ENCODE measurements at regions not wholly inside any gene's neighbourhood (a gene's known extent, or its start where the extent isn't known, plus 50 kb on each side); places are given as distances from the start of the nearest gene placed in this dataset.

GRCh38 chr10:10935032-10935431 is 82.6 kb upstream of the CELF2 start:
- Histone ChIP-seq H3K27me3 (ENCODE audit: control insufficient read depth, extremely low read depth, insufficient read depth, low read length) (no peaks in the 10 kb centered on the region), H3K79me2 (ENCODE audit: control insufficient read depth, insufficient read depth, low read length) (no peaks in the 10 kb centered on the region), H3K9ac (ENCODE audit: control insufficient read depth, extremely low read depth, insufficient read depth, low read length) (no peak overlapping the region), H3K9me3 (ENCODE audit: control insufficient read depth, low read depth, low read length) (no peaks in the 10 kb centered on the region), H4K20me1 (ENCODE audit: control insufficient read depth, extremely low read depth, insufficient read depth, low read length) (no peaks in the 10 kb centered on the region), H3K27ac (ENCODE audit: control insufficient read depth, insufficient read depth, low read length) (no peak overlapping the region), H3K9me1 (ENCODE audit: control insufficient read depth, extremely low read depth, insufficient read depth, low read length) (no peaks in the 10 kb centered on the region), H2AFZ (ENCODE audit: control insufficient read depth, low read length) (no peak overlapping the region), H3K4me3 (ENCODE audit: control insufficient read depth in 2 of 3, extremely low read depth in 1 of 3, insufficient read depth in 2 of 3, low read depth in 1 of 3, low read length in 3 of 3) (no peak overlapping the region), H3K36me3 (ENCODE audit: control insufficient read depth in 2 of 2, extremely low read depth in 1 of 2, insufficient read depth in 2 of 2, low read length in 2 of 2) (no peaks in the 10 kb centered on the region), H3K4me2 (ENCODE audit: control insufficient read depth, extremely low read depth, insufficient read depth, low read depth, low read length) (no peak overlapping the region), H3K4me1 (ENCODE audit: control insufficient read depth, extremely low read depth, insufficient read depth, low read length) (no peaks in the 10 kb centered on the region)
- TF ChIP-seq EZH2 (IDR thresholded peaks at IDR 0.05; ENCODE audit: low read length) = no peak
- TF ChIP-seq, protein P1, sequence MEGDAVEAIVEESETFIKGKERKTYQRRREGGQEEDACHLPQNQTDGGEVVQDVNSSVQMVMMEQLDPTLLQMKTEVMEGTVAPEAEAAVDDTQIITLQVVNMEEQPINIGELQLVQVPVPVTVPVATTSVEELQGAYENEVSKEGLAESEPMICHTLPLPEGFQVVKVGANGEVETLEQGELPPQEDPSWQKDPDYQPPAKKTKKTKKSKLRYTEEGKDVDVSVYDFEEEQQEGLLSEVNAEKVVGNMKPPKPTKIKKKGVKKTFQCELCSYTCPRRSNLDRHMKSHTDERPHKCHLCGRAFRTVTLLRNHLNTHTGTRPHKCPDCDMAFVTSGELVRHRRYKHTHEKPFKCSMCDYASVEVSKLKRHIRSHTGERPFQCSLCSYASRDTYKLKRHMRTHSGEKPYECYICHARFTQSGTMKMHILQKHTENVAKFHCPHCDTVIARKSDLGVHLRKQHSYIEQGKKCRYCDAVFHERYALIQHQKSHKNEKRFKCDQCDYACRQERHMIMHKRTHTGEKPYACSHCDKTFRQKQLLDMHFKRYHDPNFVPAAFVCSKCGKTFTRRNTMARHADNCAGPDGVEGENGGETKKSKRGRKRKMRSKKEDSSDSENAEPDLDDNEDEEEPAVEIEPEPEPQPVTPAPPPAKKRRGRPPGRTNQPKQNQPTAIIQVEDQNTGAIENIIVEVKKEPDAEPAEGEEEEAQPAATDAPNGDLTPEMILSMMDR (optimal IDR thresholded peaks at IDR 0.05 in 1 of 3, IDR thresholded peaks at IDR 0.05 in 1 of 3, conservative IDR thresholded peaks at IDR 0.05 in 1 of 3; ENCODE audit: extremely low read depth in 1 of 3, insufficient read depth in 2 of 3, low read length in 3 of 3) = no peak
- dilution Hi-C loops (cut with MboI; ENCODE audit: extremely low pct_ligation_motif_present, low sequenced_read_pairs) = no loop called here
- DNase-seq (ENCODE audit: low read depth, low spot score) = no peak
- FAIRE-seq = no peak

DNA sequence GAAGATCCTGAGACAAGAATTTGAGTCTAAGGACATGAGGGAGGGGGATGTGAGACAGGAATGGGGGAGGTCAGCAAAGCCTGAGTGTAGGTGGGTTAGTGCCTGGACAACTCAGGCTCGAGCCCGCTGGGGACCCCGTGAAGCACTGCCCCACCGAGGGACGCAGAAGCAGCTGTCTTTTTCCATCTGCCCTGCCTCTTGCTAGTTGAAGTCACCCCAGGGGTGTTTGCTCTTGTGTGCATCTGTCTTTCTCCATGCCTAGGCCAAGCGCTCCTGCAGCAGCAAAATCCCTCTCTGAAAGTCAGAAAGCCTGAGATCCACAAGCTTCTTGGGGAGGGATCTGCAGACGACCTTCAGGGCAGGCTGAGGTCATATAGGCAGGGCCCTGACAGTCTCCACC is 79.0 kb upstream of the CELF2 start:
- Histone ChIP-seq H2AFZ (ENCODE audit: control insufficient read depth, low read length) (no peak overlapping the region), H3K36me3 (ENCODE audit: control insufficient read depth in 2 of 2, extremely low read depth in 1 of 2, insufficient read depth in 2 of 2, low read length in 2 of 2) (no peaks in the 10 kb centered on the region), H3K9me1 (ENCODE audit: control insufficient read depth, extremely low read depth, insufficient read depth, low read length) (no peaks in the 10 kb centered on the region), H3K4me2 (ENCODE audit: control insufficient read depth, extremely low read depth, insufficient read depth, low read depth, low read length) (no peak overlapping the region), H4K20me1 (ENCODE audit: control insufficient read depth, extremely low read depth, insufficient read depth, low read length) (no peaks in the 10 kb centered on the region), H3K79me2 (ENCODE audit: control insufficient read depth, insufficient read depth, low read length) (no peaks in the 10 kb centered on the region), H3K4me3 (ENCODE audit: control insufficient read depth in 2 of 3, extremely low read depth in 1 of 3, insufficient read depth in 2 of 3, low read depth in 1 of 3, low read length in 3 of 3) (no peak overlapping the region), H3K9me3 (ENCODE audit: control insufficient read depth, low read depth, low read length) (no peaks in the 10 kb centered on the region), H3K27me3 (ENCODE audit: control insufficient read depth, extremely low read depth, insufficient read depth, low read length) (no peaks in the 10 kb centered on the region), H3K4me1 (ENCODE audit: control insufficient read depth, extremely low read depth, insufficient read depth, low read length) (no peaks in the 10 kb centered on the region), H3K9ac (ENCODE audit: control insufficient read depth, extremely low read depth, insufficient read depth, low read length) (no peak overlapping the region), H3K27ac (ENCODE audit: control insufficient read depth, insufficient read depth, low read length) (no peak overlapping the region)
- DNase-seq (ENCODE audit: low read depth, low spot score) (no peak), FAIRE-seq (no peak)
- dilution Hi-C loops (cut with MboI; ENCODE audit: extremely low pct_ligation_motif_present, low sequenced_read_pairs) = no loop called here
- TF ChIP-seq, protein P1 (optimal IDR thresholded peaks at IDR 0.05 in 1 of 3, IDR thresholded peaks at IDR 0.05 in 1 of 3, conservative IDR thresholded peaks at IDR 0.05 in 1 of 3; ENCODE audit: extremely low read depth in 1 of 3, insufficient read depth in 2 of 3, low read length in 3 of 3) = no peak
- no peak for TF ChIP-seq EZH2 (IDR thresholded peaks at IDR 0.05; ENCODE audit: low read length)
